IMR-90 (cell line): ENCODE measurements at regions not wholly inside any gene's neighbourhood (a gene's known extent, or its start where the extent isn't known, plus 50 kb on each side); places are given as distances from the start of the nearest gene placed in this dataset.

Experiments
- ATAC-seq: fragments of 200-7000 bp; cut with Tn5 transposase; 2 replicates; pipeline ENCODE4 v1.9.1; 2020; ENCODE audit warnings: low read depth, mild to moderate bottlenecking, moderate library complexity
- BruUV-seq: library from RNA; stranded (reverse); fragments of 400-500 nt; replicated peaks from 2 replicates; lab custom pipeline; 2021; lab: Mats Ljungman, UMichigan
- CTCF ChIA-PET: fragments of 300-600 bp; formaldehyde crosslinking; extraction: SDS; loops from one replicate; lab custom pipeline; 2021; ENCODE audit warnings: antibody characterized with exemption; lab: Yijun Ruan, JAX
- POLR2A ChIA-PET: fragments of 300-600 bp; sonication (Branson Sonifier 250); formaldehyde crosslinking; loops from one replicate; lab custom pipeline; 2022; ENCODE audit warnings: antibody characterized with exemption; ENCODE audit not compliant: unreplicated experiment; lab: Charles Lee
- DNase-seq: peaks from one replicate; pipeline ENCODE4 v3.0.0; 2013
- H2AFZ ChIP-seq: replicated peaks from 2 replicates; pipeline ENCODE3; 2013; ENCODE audit warnings: low read length, mild to moderate bottlenecking; ENCODE audit not compliant: poor library complexity
- H2AK5ac ChIP-seq: 2 replicates; pipeline ENCODE4 v1.6.1; 2013; ENCODE audit warnings: low read depth, low read length, inconsistent platforms
- H2AK9ac ChIP-seq: replicated peaks from 2 replicates; pipeline ENCODE3; 2013; ENCODE audit warnings: mild to moderate bottlenecking, low read depth, low read length, moderate library complexity; ENCODE audit not compliant: poor library complexity
- H2BK120ac ChIP-seq: 2 replicates; pipeline ENCODE4 v1.6.1; 2013; ENCODE audit warnings: low read depth, low read length, inconsistent platforms
- H2BK15ac ChIP-seq: 3 replicates; pipeline ENCODE4 v1.6.1; 2013; ENCODE audit warnings: low read depth, low read length, inconsistent platforms
- H2BK20ac ChIP-seq: 2 replicates; pipeline ENCODE4 v1.6.1; 2013; ENCODE audit warnings: low read depth, mild to moderate bottlenecking, inconsistent platforms, low read length, moderate library complexity
- H2BK5ac ChIP-seq: 2 replicates; pipeline ENCODE4 v1.6.1; 2013; ENCODE audit warnings: mild to moderate bottlenecking, low read depth, low read length, inconsistent platforms; ENCODE audit not compliant: poor library complexity, severe bottlenecking
- H3K14ac ChIP-seq: replicated peaks from 2 replicates; pipeline ENCODE4 v1.6.1; 2013; ENCODE audit warnings: low read depth, low read length, inconsistent platforms
- H3K18ac ChIP-seq: 2 replicates; pipeline ENCODE4 v1.6.1; 2013; ENCODE audit warnings: low read depth, low read length, control low read depth
- H3K23ac ChIP-seq: 2 replicates; pipeline ENCODE4 v1.6.1; 2013; ENCODE audit warnings: low read depth, low read length, inconsistent platforms
- H3K27ac ChIP-seq: 2 replicates; pipeline ENCODE4 v1.5.1; 2013; ENCODE audit warnings: mild to moderate bottlenecking, control low read depth, low read length; ENCODE audit not compliant: insufficient read depth
- H3K27me3 ChIP-seq: 2 replicates; pipeline ENCODE4 v1.6.1; 2013; ENCODE audit warnings: low read length; ENCODE audit not compliant: control insufficient read depth, insufficient read depth
- H3K36me3 ChIP-seq: 2 replicates; pipeline ENCODE4 v1.6.1; 2013; ENCODE audit warnings: low read length, mixed read lengths; ENCODE audit not compliant: control insufficient read depth, insufficient read depth
- H3K4ac ChIP-seq: 2 replicates; pipeline ENCODE4 v1.6.1; 2013; ENCODE audit warnings: low read depth, low read length, inconsistent platforms
- H3K4me1 ChIP-seq: 2 replicates; pipeline ENCODE4 v1.6.1; 2013; ENCODE audit warnings: low read length, mixed read lengths; ENCODE audit not compliant: control insufficient read depth, insufficient read depth
- H3K4me2 ChIP-seq: 2 replicates; pipeline ENCODE4 v1.6.1; 2013; ENCODE audit warnings: low read depth, mild to moderate bottlenecking, control low read depth, low read length, moderate library complexity
- H3K4me3 ChIP-seq: 2 replicates; pipeline ENCODE4 v1.5.1; 2013; ENCODE audit warnings: low read depth, mild to moderate bottlenecking, control low read depth, low read length, moderate library complexity; ENCODE audit not compliant: insufficient read depth
- H3K56ac ChIP-seq: 2 replicates; pipeline ENCODE4 v1.6.1; 2013; ENCODE audit warnings: low read length, inconsistent platforms; ENCODE audit not compliant: insufficient read depth; ENCODE audit errors: extremely low read depth
- H3K79me1 ChIP-seq, 2 experiments: 2 replicates each; pipeline ENCODE4 v1.6.1; 2013; ENCODE audit warnings: low read length in 2 of 2, inconsistent platforms in 1 of 2, low read depth in 1 of 2
- H3K9ac ChIP-seq: 2 replicates; pipeline ENCODE4 v1.6.1; 2013; ENCODE audit warnings: low read depth, low read length, control low read depth
- H3K9me1 ChIP-seq: 2 replicates; pipeline ENCODE4 v1.6.1; 2013; ENCODE audit warnings: low read length, inconsistent platforms; ENCODE audit not compliant: insufficient read depth
- H3K9me3 ChIP-seq: 2 replicates; pipeline ENCODE4 v1.6.1; 2013; ENCODE audit warnings: low read length; ENCODE audit not compliant: control insufficient read depth, insufficient read depth
- H4K20me1 ChIP-seq: 2 replicates; pipeline ENCODE4 v1.6.1; 2013; ENCODE audit warnings: low read length, inconsistent platforms; ENCODE audit not compliant: insufficient read depth
- H4K5ac ChIP-seq: 2 replicates; pipeline ENCODE4 v1.6.1; 2013; ENCODE audit warnings: mild to moderate bottlenecking, low read depth, low read length, control low read depth
- H4K8ac ChIP-seq, 2 experiments: 2 replicates each; pipeline ENCODE4 v1.6.1; 2013; ENCODE audit warnings: low read depth in 2 of 2, low read length in 2 of 2, control low read depth in 1 of 2, inconsistent platforms in 1 of 2
- H4K91ac ChIP-seq: 2 replicates; pipeline ENCODE4 v1.6.1; 2013; ENCODE audit warnings: low read depth, low read length, inconsistent platforms; ENCODE audit not compliant: insufficient read depth
- BHLHE40 ChIP-seq: fragments of 150-350 bp; IDR thresholded peaks from 2 replicates; pipeline ENCODE4 v1.6.1; 2016; ENCODE audit warnings: mild to moderate bottlenecking, low read depth, low read length
- CEBPB ChIP-seq: IDR thresholded peaks from 2 replicates; pipeline ENCODE4 v1.6.1; 2012; ENCODE audit warnings: low read depth, low read length, improper control_type of control experiment
- CHD1 ChIP-seq: IDR thresholded peaks from 2 replicates; pipeline ENCODE4 v1.6.1; 2012; ENCODE audit warnings: low read depth, low read length, improper control_type of control experiment
- FOS ChIP-seq: fragments of 150-350 bp; IDR thresholded peaks from 2 replicates; pipeline ENCODE4 v1.6.1; 2016; ENCODE audit warnings: low read depth, low read length
- MAFK ChIP-seq: IDR thresholded peaks from 2 replicates; pipeline ENCODE4 v1.6.1; 2012; ENCODE audit warnings: low read depth, low read length, improper control_type of control experiment
- MAZ ChIP-seq: IDR thresholded peaks from 2 replicates; pipeline ENCODE4 v1.6.1; 2012; ENCODE audit warnings: low read depth, mild to moderate bottlenecking, low read length, improper control_type of control experiment, moderate library complexity, borderline replicate concordance
- MXI1 ChIP-seq: IDR thresholded peaks from 2 replicates; pipeline ENCODE4 v1.6.1; 2012; ENCODE audit warnings: low read depth, mild to moderate bottlenecking, low read length, moderate library complexity, borderline replicate concordance
- NFE2L2 ChIP-seq: fragments of 150-350 bp; IDR thresholded peaks from 2 replicates; pipeline ENCODE4 v1.6.1; 2016; ENCODE audit warnings: low read depth, mild to moderate bottlenecking, low read length
- POLR2A ChIP-seq: IDR thresholded peaks from 2 replicates; pipeline ENCODE4 v1.6.1; 2012; ENCODE audit warnings: mild to moderate bottlenecking, low read depth, low read length
- RAD21 ChIP-seq: IDR thresholded peaks from 2 replicates; pipeline ENCODE4 v1.6.1; 2012; ENCODE audit warnings: low read length, improper control_type of control experiment
- RCOR1 ChIP-seq: IDR thresholded peaks from 2 replicates; pipeline ENCODE4 v1.6.1; 2012; ENCODE audit warnings: mild to moderate bottlenecking, low read length, improper control_type of control experiment; ENCODE audit not compliant: insufficient replicate concordance
- RFX5 ChIP-seq: IDR thresholded peaks from 2 replicates; pipeline ENCODE4 v1.8.0; 2012; ENCODE audit warnings: low read depth, mild to moderate bottlenecking, low read length, moderate library complexity
- SMC3 ChIP-seq: fragments of 150-350 bp; IDR thresholded peaks from 2 replicates; pipeline ENCODE4 v1.6.1; 2016; ENCODE audit warnings: low read depth, mild to moderate bottlenecking, antibody characterized with exemption, low read length, moderate library complexity
- WGBS, 2 experiments: methylation state at CpG; one replicate each; pipeline versions ENCODE4 v1.1.5 to v1.1.7; 2013; ENCODE audit warnings: missing lambda C conversion rate in 2 of 2; ENCODE audit not compliant: insufficient read length in 1 of 2; ENCODE audit errors: extremely low coverage in 2 of 2; 5-methylcytosine and 5-hydroxymethylcytosine counted together
- dilution Hi-C: fragments of 300-500 bp; cut with HindIII; formaldehyde crosslinking; loops from one replicate; pipeline ENCODE4 v1.14.3; 2018; ENCODE audit warnings: low sequenced_read_pairs; ENCODE audit not compliant: unreplicated experiment
- in situ Hi-C: fragments of 300-500 bp; cut with MboI; formaldehyde crosslinking; loops from 3 replicates; pipeline ENCODE4 v1.14.3; 2019; ENCODE audit warnings: low sequenced_read_pairs, inconsistent platforms, mixed read lengths
- intact Hi-C: fragments of 100-400 bp; cut with micrococcal nuclease; formaldehyde crosslinking; loops from 2 replicates; pipeline ENCODE4 v1.10.0; 2022
- TF ChIP-seq, protein P1 (sequence below): fragments of 150-350 bp; IDR thresholded peaks from 2 replicates; pipeline ENCODE4 v1.6.1; 2016; ENCODE audit warnings: low read depth, mild to moderate bottlenecking, low read length, moderate library complexity, borderline replicate concordance
- TF ChIP-seq, protein P2 (sequence below): conservative IDR thresholded peaks from 2 replicates; pipeline ENCODE4 v1.5.1; 2012; ENCODE audit warnings: mild to moderate bottlenecking, low read depth, low read length, improper control_type of control experiment
- TF ChIP-seq, protein P3 (sequence below): fragments of 150-350 bp; IDR thresholded peaks from 2 replicates; pipeline ENCODE4 v1.6.1; 2017; ENCODE audit warnings: mild to moderate bottlenecking, antibody characterized with exemption, low read length, low read depth

DNA sequence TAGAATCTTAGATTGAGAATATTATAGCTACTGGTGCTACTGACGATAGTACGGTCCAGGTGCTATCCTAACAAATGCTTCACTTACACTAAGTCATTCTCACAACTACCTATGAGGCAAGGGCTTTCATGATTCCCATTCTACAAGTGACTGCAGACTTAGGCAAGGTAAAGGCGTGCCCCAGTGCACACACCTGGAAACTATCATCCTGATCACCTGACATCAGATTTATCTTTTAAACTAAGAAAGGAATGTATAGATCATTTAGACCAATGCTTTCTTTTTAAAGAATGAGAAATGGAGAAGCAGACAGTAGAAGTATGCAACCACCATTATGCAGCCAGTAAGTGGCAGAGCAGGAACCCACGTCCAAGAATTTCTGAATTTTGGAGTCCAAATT is 59.2 kb upstream of the LRRN1 start:
- Histone ChIP-seq H3K9ac (no peak overlapping the region), H3K9me1 (no peaks in the 10 kb centered on the region), H2AK5ac (no peak overlapping the region), H2BK15ac (no peak overlapping the region), H3K4ac (no peak overlapping the region), H3K4me1 (no peaks in the 10 kb centered on the region), H2BK20ac (no peak overlapping the region), H4K5ac (no peak overlapping the region), H2AFZ (no peak overlapping the region), H2AK9ac (no peak overlapping the region), H2BK5ac (no peak overlapping the region), H3K9me3 (peaks cover 23% of the 10 kb centered on the region), H3K4me2 (no peak overlapping the region), H3K56ac (no peak overlapping the region), H3K14ac (no peak overlapping the region), H3K79me1 (no peaks in the 10 kb centered on the region), H3K27me3 (no peaks in the 10 kb centered on the region), H3K36me3 (no peaks in the 10 kb centered on the region), H2BK120ac (no peak overlapping the region), H3K27ac (no peak overlapping the region), H3K18ac (no peak overlapping the region), H3K4me3 (no peak overlapping the region), H4K20me1 (no peaks in the 10 kb centered on the region), H4K91ac (no peak overlapping the region), H3K23ac (no peak overlapping the region), H4K8ac (no peak overlapping the region)
- intact Hi-C loops (no loop called here), dilution Hi-C loops (no loop called here), in situ Hi-C loops (no loop called here)
- TF ChIP-seq, protein P1, sequence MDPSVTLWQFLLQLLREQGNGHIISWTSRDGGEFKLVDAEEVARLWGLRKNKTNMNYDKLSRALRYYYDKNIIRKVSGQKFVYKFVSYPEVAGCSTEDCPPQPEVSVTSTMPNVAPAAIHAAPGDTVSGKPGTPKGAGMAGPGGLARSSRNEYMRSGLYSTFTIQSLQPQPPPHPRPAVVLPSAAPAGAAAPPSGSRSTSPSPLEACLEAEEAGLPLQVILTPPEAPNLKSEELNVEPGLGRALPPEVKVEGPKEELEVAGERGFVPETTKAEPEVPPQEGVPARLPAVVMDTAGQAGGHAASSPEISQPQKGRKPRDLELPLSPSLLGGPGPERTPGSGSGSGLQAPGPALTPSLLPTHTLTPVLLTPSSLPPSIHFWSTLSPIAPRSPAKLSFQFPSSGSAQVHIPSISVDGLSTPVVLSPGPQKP: no peak
- TF ChIP-seq RCOR1 (no peak), MXI1 (no peak), RFX5 (no peak), NFE2L2 (no peak), MAFK (no peak), BHLHE40 (no peak), MAZ (no peak), POLR2A (no peak), SMC3 (no peak), CEBPB (no peak), FOS (no peak), CHD1 (no peak), RAD21 (no peak)
- TF ChIP-seq, protein P2, sequence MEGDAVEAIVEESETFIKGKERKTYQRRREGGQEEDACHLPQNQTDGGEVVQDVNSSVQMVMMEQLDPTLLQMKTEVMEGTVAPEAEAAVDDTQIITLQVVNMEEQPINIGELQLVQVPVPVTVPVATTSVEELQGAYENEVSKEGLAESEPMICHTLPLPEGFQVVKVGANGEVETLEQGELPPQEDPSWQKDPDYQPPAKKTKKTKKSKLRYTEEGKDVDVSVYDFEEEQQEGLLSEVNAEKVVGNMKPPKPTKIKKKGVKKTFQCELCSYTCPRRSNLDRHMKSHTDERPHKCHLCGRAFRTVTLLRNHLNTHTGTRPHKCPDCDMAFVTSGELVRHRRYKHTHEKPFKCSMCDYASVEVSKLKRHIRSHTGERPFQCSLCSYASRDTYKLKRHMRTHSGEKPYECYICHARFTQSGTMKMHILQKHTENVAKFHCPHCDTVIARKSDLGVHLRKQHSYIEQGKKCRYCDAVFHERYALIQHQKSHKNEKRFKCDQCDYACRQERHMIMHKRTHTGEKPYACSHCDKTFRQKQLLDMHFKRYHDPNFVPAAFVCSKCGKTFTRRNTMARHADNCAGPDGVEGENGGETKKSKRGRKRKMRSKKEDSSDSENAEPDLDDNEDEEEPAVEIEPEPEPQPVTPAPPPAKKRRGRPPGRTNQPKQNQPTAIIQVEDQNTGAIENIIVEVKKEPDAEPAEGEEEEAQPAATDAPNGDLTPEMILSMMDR: no peak
- TF ChIP-seq, protein P3, sequence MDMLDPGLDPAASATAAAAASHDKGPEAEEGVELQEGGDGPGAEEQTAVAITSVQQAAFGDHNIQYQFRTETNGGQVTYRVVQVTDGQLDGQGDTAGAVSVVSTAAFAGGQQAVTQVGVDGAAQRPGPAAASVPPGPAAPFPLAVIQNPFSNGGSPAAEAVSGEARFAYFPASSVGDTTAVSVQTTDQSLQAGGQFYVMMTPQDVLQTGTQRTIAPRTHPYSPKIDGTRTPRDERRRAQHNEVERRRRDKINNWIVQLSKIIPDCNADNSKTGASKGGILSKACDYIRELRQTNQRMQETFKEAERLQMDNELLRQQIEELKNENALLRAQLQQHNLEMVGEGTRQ: no peak
- POLR2A ChIA-PET: no interaction called here
- DNase-seq: no peak
- CTCF ChIA-PET: no interaction called here
- no TSS peak for BruUV-seq
- no peak for ATAC-seq
- no CpG with 5 or more reads among the region's 4 CpGs for WGBS, 2 experiments
